MM.1S (cell line): ENCODE measurements at regions not wholly inside any gene's neighbourhood (a gene's known extent, or its start where the extent isn't known, plus 50 kb on each side); places are given as distances from the start of the nearest gene placed in this dataset.

ENCODE experiments used
- CTCF ChIP-seq: fragments of 300-600 bp; sonication (generic); IDR thresholded peaks from 2 replicates; pipeline ENCODE4 v1.5.1; 2016; ENCODE audit warnings: antibody characterized with exemption, low read length, mixed read lengths
- EZH2phosphoT487 ChIP-seq: fragments of 300-600 bp; sonication (generic); IDR thresholded peaks from 2 replicates; pipeline ENCODE4 v1.6.1; 2018; ENCODE audit warnings: antibody characterized with exemption, low read length

- TF ChIP-seq CTCF (no peak), EZH2phosphoT487 (no peak)
Observed at GRCh38 chr11:36763187-36763586, 165.2 kb upstream of the RAG2 start.
